Vagina (tissue), 2 donors: ENCODE measurements at regions not wholly inside any gene's neighbourhood (a gene's known extent, or its start where the extent isn't known, plus 50 kb on each side); places are given as distances from the start of the nearest gene placed in this dataset.

ENCODE experiments used
- POLR2A ChIP-seq, 2 donors: fragments of 450-650 bp; IDR thresholded peaks; one replicate each; pipeline ENCODE4 v1.6.1; 2017; ENCODE audit warnings: antibody characterized with exemption in 2 of 2, mild to moderate bottlenecking in 2 of 2, moderate library complexity in 2 of 2
- POLR2AphosphoS5 ChIP-seq, 2 donors: sonication (generic); formaldehyde crosslinking; IDR thresholded peaks; one replicate each; pipeline ENCODE4 v1.9.0; 2017; ENCODE audit warnings: antibody characterized with exemption in 2 of 2, mild to moderate bottlenecking in 2 of 2, low read depth in 1 of 2; ENCODE audit not compliant: insufficient read depth in 1 of 2
- TF ChIP-seq, protein P1 (sequence below), 3 experiments: fragments of 450-650 bp in 2 of 3; fragments of 200-600 bp in 1 of 3; sonication (generic) in 1 of 3; IDR thresholded peaks; one replicate each; pipeline ENCODE4 v1.5.1; 2017 to 2019; ENCODE audit warnings: antibody characterized with exemption in 3 of 3, mild to moderate bottlenecking in 2 of 3, moderate library complexity in 2 of 3

DNA sequence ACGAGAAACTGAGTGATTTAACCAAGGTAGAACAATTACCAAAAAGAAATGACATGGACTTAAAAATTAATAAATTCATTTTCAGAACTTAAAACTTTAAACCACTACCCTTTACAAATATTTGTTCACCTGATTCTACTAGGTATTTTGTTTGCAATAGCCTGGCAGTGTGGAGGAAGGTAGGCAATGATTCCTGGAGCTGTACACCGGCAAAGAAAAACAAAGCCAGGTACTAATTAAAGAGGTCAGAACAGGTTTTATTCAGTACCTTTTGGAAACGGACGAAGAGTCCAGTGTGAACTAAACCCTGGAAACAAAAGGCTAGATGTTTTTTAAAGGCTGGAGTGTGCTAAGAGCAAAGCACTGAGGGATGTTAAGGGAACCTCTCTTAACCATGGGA is 561.3 kb upstream of the FSHR start:
- TF ChIP-seq, protein P1, sequence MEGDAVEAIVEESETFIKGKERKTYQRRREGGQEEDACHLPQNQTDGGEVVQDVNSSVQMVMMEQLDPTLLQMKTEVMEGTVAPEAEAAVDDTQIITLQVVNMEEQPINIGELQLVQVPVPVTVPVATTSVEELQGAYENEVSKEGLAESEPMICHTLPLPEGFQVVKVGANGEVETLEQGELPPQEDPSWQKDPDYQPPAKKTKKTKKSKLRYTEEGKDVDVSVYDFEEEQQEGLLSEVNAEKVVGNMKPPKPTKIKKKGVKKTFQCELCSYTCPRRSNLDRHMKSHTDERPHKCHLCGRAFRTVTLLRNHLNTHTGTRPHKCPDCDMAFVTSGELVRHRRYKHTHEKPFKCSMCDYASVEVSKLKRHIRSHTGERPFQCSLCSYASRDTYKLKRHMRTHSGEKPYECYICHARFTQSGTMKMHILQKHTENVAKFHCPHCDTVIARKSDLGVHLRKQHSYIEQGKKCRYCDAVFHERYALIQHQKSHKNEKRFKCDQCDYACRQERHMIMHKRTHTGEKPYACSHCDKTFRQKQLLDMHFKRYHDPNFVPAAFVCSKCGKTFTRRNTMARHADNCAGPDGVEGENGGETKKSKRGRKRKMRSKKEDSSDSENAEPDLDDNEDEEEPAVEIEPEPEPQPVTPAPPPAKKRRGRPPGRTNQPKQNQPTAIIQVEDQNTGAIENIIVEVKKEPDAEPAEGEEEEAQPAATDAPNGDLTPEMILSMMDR (IDR thresholded peaks at IDR 0.05), result no peak
- no peak for TF ChIP-seq POLR2A (IDR thresholded peaks at IDR 0.05)
- no peak for TF ChIP-seq POLR2AphosphoS5 (IDR thresholded peaks at IDR 0.05; ENCODE audit: insufficient read depth in 1 of 2, low read depth in 1 of 2)
